ENCODE measurements at regions not wholly inside any gene's neighbourhood (a gene's known extent, or its start where the extent isn't known, plus 50 kb on each side); places are given as distances from the start of the nearest gene placed in this dataset.

GRCh38 chr1:68378296-68379084 is 71.3 kb downstream of the RPE65 start:
- H3K27ac ChIP-seq = no peak overlapping the region
- H3K36me3 ChIP-seq = no peaks in the 10 kb centered on the region
- ATAC-seq (no peak), DNase-seq (no peak)
- TF ChIP-seq POLR2A (IDR thresholded peaks at IDR 0.05) (no peak), CTCF (IDR thresholded peaks at IDR 0.05) (no peak)
- no peaks in the 10 kb centered on the region for H3K4me1 ChIP-seq
- intact Hi-C loops (cut with DNase I) = no loop called here
- no peak overlapping the region for H3K4me3 ChIP-seq
- WGBS (ENCODE audit: insufficient coverage, low coverage, low lambda C conversion rate, missing lambda C conversion rate) = 75% methylated on average over 2 of the region's 2 CpGs
- H3K27me3 ChIP-seq = no peaks in the 10 kb centered on the region
- H3K9me3 ChIP-seq = no peaks in the 10 kb centered on the region

GRCh38 chr1:68377098-68377497 is 72.7 kb downstream of the RPE65 start:
- DNase-seq = no peak
- Histone ChIP-seq H3K36me3 (no peaks in the 10 kb centered on the region), H3K9me3 (no peaks in the 10 kb centered on the region), H3K27ac (no peak overlapping the region), H3K4me3 (no peak overlapping the region), H3K4me1 (no peaks in the 10 kb centered on the region), H3K27me3 (no peaks in the 10 kb centered on the region)
- no peak for ATAC-seq
- intact Hi-C loops (cut with DNase I) = no loop called here
- TF ChIP-seq CTCF (IDR thresholded peaks at IDR 0.05) (no peak), POLR2A (IDR thresholded peaks at IDR 0.05) (no peak)
- 89% methylated on average over 3 of the region's 3 CpGs for WGBS (ENCODE audit: insufficient coverage, low coverage, low lambda C conversion rate, missing lambda C conversion rate)

GRCh38 chr1:68376441-68376840 is 73.3 kb downstream of the RPE65 start:
- ATAC-seq = no peak

GRCh38 chr1:68375919-68376318 is 73.8 kb downstream of the RPE65 start:
- intact Hi-C loops (cut with DNase I) = no loop called here
- WGBS (ENCODE audit: insufficient coverage, low coverage, low lambda C conversion rate, missing lambda C conversion rate) = 57% methylated on average over 1 of the region's 1 CpG
- H3K4me3 ChIP-seq = no peak overlapping the region
- H3K4me1 ChIP-seq = no peaks in the 10 kb centered on the region
- TF ChIP-seq POLR2A (IDR thresholded peaks at IDR 0.05) = no peak
- no peak for TF ChIP-seq CTCF (IDR thresholded peaks at IDR 0.05)
- no peak for ATAC-seq
- no peaks in the 10 kb centered on the region for H3K36me3 ChIP-seq
- H3K9me3 ChIP-seq = no peaks in the 10 kb centered on the region
- no peak for DNase-seq
- no peak overlapping the region for H3K27ac ChIP-seq
- no peaks in the 10 kb centered on the region for H3K27me3 ChIP-seq

More at GRCh38 chr1:68376441-68376840, 73.3 kb downstream of the RPE65 start:
- no peaks in the 10 kb centered on the region for H3K4me1 ChIP-seq
- no peak for DNase-seq
- H3K36me3 ChIP-seq = no peaks in the 10 kb centered on the region
- no peak overlapping the region for H3K27ac ChIP-seq
- H3K4me3 ChIP-seq = no peak overlapping the region
- no peak for TF ChIP-seq POLR2A (IDR thresholded peaks at IDR 0.05)
- no peak for TF ChIP-seq CTCF (IDR thresholded peaks at IDR 0.05)
- H3K27me3 ChIP-seq = no peaks in the 10 kb centered on the region
- H3K9me3 ChIP-seq = no peaks in the 10 kb centered on the region
- intact Hi-C loops (cut with DNase I) = no loop called here

Measured in right lobe of liver (tissue), 6 donors.